Ovary (tissue), 3 donors: ENCODE measurements at regions not wholly inside any gene's neighbourhood (a gene's known extent, or its start where the extent isn't known, plus 50 kb on each side); places are given as distances from the start of the nearest gene placed in this dataset.

Experiments
- POLR2A ChIP-seq: fragments of 450-650 bp; IDR thresholded peaks from one replicate; pipeline ENCODE4 v1.6.1; 2017; ENCODE audit warnings: antibody characterized with exemption, mild to moderate bottlenecking, moderate library complexity
- TF ChIP-seq, protein P1 (sequence below), 3 donors: fragments of 450-650 bp in 2 of 3; fragments of 200-600 bp in 1 of 3; IDR thresholded peaks; one replicate each; pipeline versions ENCODE4 v1.5.1 to v1.8.0; 2016 to 2022; ENCODE audit warnings: antibody characterized with exemption in 3 of 3, mild to moderate bottlenecking in 1 of 3
- donor health status: DM: no; HTN: no; CAD: no.

DNA sequence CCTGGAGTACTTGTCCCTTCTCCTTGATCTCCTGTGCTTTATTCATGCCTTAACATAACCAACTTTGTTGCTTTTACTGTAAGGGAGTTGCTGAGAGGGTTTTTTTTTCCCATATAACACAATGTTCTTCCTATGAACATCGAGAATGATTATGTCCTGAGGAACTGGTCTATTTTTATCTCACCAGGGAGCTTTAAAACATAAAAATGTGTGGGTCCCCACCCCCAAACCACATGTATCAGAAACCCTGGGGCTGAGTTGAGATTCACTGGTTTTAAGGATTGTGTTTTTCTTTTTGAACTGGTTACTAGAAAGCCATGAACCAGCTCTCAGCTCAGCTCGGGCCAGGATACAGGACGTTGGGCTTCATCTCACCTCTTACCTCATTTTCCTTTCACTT lies 118.5 kb upstream of the JAG1 start:
- TF ChIP-seq, protein P1, sequence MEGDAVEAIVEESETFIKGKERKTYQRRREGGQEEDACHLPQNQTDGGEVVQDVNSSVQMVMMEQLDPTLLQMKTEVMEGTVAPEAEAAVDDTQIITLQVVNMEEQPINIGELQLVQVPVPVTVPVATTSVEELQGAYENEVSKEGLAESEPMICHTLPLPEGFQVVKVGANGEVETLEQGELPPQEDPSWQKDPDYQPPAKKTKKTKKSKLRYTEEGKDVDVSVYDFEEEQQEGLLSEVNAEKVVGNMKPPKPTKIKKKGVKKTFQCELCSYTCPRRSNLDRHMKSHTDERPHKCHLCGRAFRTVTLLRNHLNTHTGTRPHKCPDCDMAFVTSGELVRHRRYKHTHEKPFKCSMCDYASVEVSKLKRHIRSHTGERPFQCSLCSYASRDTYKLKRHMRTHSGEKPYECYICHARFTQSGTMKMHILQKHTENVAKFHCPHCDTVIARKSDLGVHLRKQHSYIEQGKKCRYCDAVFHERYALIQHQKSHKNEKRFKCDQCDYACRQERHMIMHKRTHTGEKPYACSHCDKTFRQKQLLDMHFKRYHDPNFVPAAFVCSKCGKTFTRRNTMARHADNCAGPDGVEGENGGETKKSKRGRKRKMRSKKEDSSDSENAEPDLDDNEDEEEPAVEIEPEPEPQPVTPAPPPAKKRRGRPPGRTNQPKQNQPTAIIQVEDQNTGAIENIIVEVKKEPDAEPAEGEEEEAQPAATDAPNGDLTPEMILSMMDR (IDR thresholded peaks at IDR 0.05) = no peak
- TF ChIP-seq POLR2A = no peak
